HEK293 (cell line): ENCODE measurements at regions not wholly inside any gene's neighbourhood (a gene's known extent, or its start where the extent isn't known, plus 50 kb on each side); places are given as distances from the start of the nearest gene placed in this dataset.

Experiments used
- CTCF ChIA-PET: fragments of 350-600 bp; formaldehyde crosslinking; extraction: SDS; loops from one replicate; lab custom pipeline; 2021; ENCODE audit warnings: antibody characterized with exemption; lab: Yijun Ruan, JAX
- POLR2A ChIA-PET: fragments of 300-600 bp; formaldehyde crosslinking; extraction: SDS; loops from one replicate; lab custom pipeline; 2020; ENCODE audit warnings: antibody characterized with exemption, inconsistent platforms; lab: Yijun Ruan, JAX
- H3K27ac ChIP-seq: fragments of 200-500 bp; sonication (Bioruptor generic); 2 replicates; pipeline ENCODE4 v1.5.1; 2014; ENCODE audit warnings: low read depth, low read length, control low read depth, inconsistent platforms; ENCODE audit errors: extremely low read depth
- H3K36me3 ChIP-seq, 2 experiments: fragments of 200-500 bp in 1 of 2; sonication (Bioruptor generic) in 1 of 2; 1 replicate in 1 of 2; 2 replicates in 1 of 2; pipeline ENCODE4 v1.5.1; 2014 to 2017; ENCODE audit warnings: inconsistent platforms in 2 of 2, low read length in 2 of 2; ENCODE audit not compliant: control insufficient read depth in 2 of 2, insufficient read depth in 1 of 2
- H3K4me1 ChIP-seq: fragments of 200-500 bp; sonication (Bioruptor generic); 2 replicates; pipeline ENCODE4 v1.5.1; 2014; ENCODE audit warnings: mild to moderate bottlenecking, low read length, inconsistent platforms; ENCODE audit not compliant: control insufficient read depth, insufficient read depth
- H3K4me3 ChIP-seq: 2 replicates; pipeline ENCODE4 v1.5.1; 2011; ENCODE audit warnings: low read depth, mild to moderate bottlenecking, control low read depth, low read length, moderate library complexity
- H3K9me3 ChIP-seq: fragments of 200-500 bp; sonication (Bioruptor generic); 2 replicates; pipeline ENCODE4 v1.5.1; 2014; ENCODE audit warnings: low read depth, low read length, inconsistent platforms; ENCODE audit not compliant: control insufficient read depth, insufficient read depth
- AEBP2 ChIP-seq: fragments of 450-650 bp; formaldehyde crosslinking; IDR thresholded peaks from 2 replicates; pipeline ENCODE4 v1.5.1; 2016; ENCODE audit warnings: missing biosample characterization, missing genetic modification characterization, borderline replicate concordance
- BCL6B ChIP-seq: fragments of 450-650 bp; formaldehyde crosslinking; IDR thresholded peaks from 2 replicates; pipeline ENCODE4 v1.5.1; 2017; ENCODE audit warnings: missing biosample characterization, missing genetic modification characterization
- CTCF ChIP-seq: fragments of 450-650 bp; formaldehyde crosslinking; IDR thresholded peaks from 2 replicates; pipeline ENCODE4 v1.5.1; 2016; ENCODE audit warnings: missing biosample characterization, missing genetic modification characterization
- GLI4 ChIP-seq: fragments of 450-650 bp; formaldehyde crosslinking; IDR thresholded peaks from 2 replicates; pipeline ENCODE4 v1.5.1; 2016; ENCODE audit warnings: missing biosample characterization, missing genetic modification characterization
- IKZF3 ChIP-seq: fragments of 450-650 bp; IDR thresholded peaks from 2 replicates; pipeline ENCODE4 v1.5.0; 2018; ENCODE audit warnings: missing biosample characterization, mild to moderate bottlenecking, missing genetic modification characterization, moderate library complexity
- KLF8 ChIP-seq: fragments of 450-650 bp; formaldehyde crosslinking; IDR thresholded peaks from 2 replicates; pipeline ENCODE4 v1.5.1; 2016; ENCODE audit warnings: missing biosample characterization, missing genetic modification characterization
- PBX3 ChIP-seq: sonication (generic); formaldehyde crosslinking; IDR thresholded peaks from 2 replicates; pipeline ENCODE4 v1.8.1; 2022; ENCODE audit warnings: mild to moderate bottlenecking, moderate library complexity, missing genetic modification reagents
- RBAK ChIP-seq: fragments of 450-650 bp; formaldehyde crosslinking; IDR thresholded peaks from 2 replicates; pipeline ENCODE4 v1.5.1; 2016; ENCODE audit warnings: missing biosample characterization, missing genetic modification characterization
- SP7 ChIP-seq: fragments of 450-650 bp; formaldehyde crosslinking; IDR thresholded peaks from 2 replicates; pipeline ENCODE4 v1.5.1; 2016; ENCODE audit warnings: missing biosample characterization, missing genetic modification characterization
- TCF7L2 ChIP-seq: IDR thresholded peaks from 2 replicates; pipeline ENCODE4 v1.6.1; 2011; ENCODE audit warnings: low read depth, mild to moderate bottlenecking, inconsistent platforms, low read length, moderate library complexity, borderline replicate concordance
- ZEB2 ChIP-seq: fragments of 450-650 bp; formaldehyde crosslinking; IDR thresholded peaks from 2 replicates; pipeline ENCODE4 v1.5.1; 2016; ENCODE audit warnings: missing biosample characterization, missing genetic modification characterization
- ZFHX2 ChIP-seq: fragments of 450-650 bp; formaldehyde crosslinking; conservative IDR thresholded peaks from 2 replicates; pipeline ENCODE4 v1.5.1; 2016; ENCODE audit warnings: missing biosample characterization, missing genetic modification characterization
- ZNF169 ChIP-seq: fragments of 450-650 bp; formaldehyde crosslinking; IDR thresholded peaks from 2 replicates; pipeline ENCODE4 v1.5.1; 2016; ENCODE audit warnings: missing biosample characterization, missing genetic modification characterization
- ZNF19 ChIP-seq: fragments of 450-650 bp; formaldehyde crosslinking; IDR thresholded peaks from 2 replicates; pipeline ENCODE4; 2016; ENCODE audit warnings: missing biosample characterization, missing genetic modification characterization, low read depth
- ZNF221 ChIP-seq: fragments of 450-650 bp; formaldehyde crosslinking; IDR thresholded peaks from 2 replicates; pipeline ENCODE4 v1.5.1; 2017; ENCODE audit warnings: missing biosample characterization, missing genetic modification characterization, borderline replicate concordance
- ZNF341 ChIP-seq: fragments of 450-650 bp; formaldehyde crosslinking; IDR thresholded peaks from 2 replicates; pipeline ENCODE4; 2016; ENCODE audit warnings: low read depth, missing biosample characterization, missing genetic modification characterization
- ZNF473 ChIP-seq: fragments of 450-650 bp; formaldehyde crosslinking; IDR thresholded peaks from 2 replicates; pipeline ENCODE4 v1.5.1; 2017; ENCODE audit warnings: missing biosample characterization, missing genetic modification characterization
- ZNF585B ChIP-seq: fragments of 450-650 bp; formaldehyde crosslinking; IDR thresholded peaks from 2 replicates; pipeline ENCODE4 v1.5.1; 2016; ENCODE audit warnings: missing biosample characterization, missing genetic modification characterization
- ZNF596 ChIP-seq: fragments of 450-650 bp; IDR thresholded peaks from 2 replicates; pipeline ENCODE4 v1.5.0; 2018; ENCODE audit warnings: missing biosample characterization, mild to moderate bottlenecking, missing genetic modification characterization, moderate library complexity
- ZNF639 ChIP-seq: fragments of 450-650 bp; formaldehyde crosslinking; IDR thresholded peaks from 2 replicates; pipeline ENCODE4 v1.5.1; 2016; ENCODE audit warnings: missing biosample characterization, missing genetic modification characterization
- ZSCAN23 ChIP-seq: fragments of 450-650 bp; formaldehyde crosslinking; IDR thresholded peaks from 2 replicates; pipeline ENCODE4 v1.5.1; 2016; ENCODE audit warnings: missing biosample characterization, missing genetic modification characterization

- TF ChIP-seq BCL6B (tag by site-specific recombination): no peak
- no peak for TF ChIP-seq ZNF639 (tag by site-specific recombination)
- TF ChIP-seq RBAK (tag by site-specific recombination): no peak
- TF ChIP-seq ZFHX2 (tag by site-specific recombination): no peak
- TF ChIP-seq, all 188 proteins: peak for 0
Measured at GRCh38 chr3:34567266-34567665, 768.8 kb downstream of the PDCD6IP start (continued).

- H3K4me1 ChIP-seq: no peaks in the 10 kb centered on the region
- ChIA-PET CTCF (no interaction called here), POLR2A (no interaction called here)
- no peaks in the 10 kb centered on the region for H3K36me3 ChIP-seq
- no peak for TF ChIP-seq ZNF596
- no peak overlapping the region for H3K27ac ChIP-seq
- no peaks in the 10 kb centered on the region for H3K9me3 ChIP-seq
- H3K4me3 ChIP-seq: no peak overlapping the region
Measured at GRCh38 chr3:34568766-34569165, 770.3 kb downstream of the PDCD6IP start.

- Histone ChIP-seq H3K27ac (no peak overlapping the region), H3K36me3 (no peaks in the 10 kb centered on the region), H3K4me3 (no peak overlapping the region), H3K4me1 (no peaks in the 10 kb centered on the region), H3K9me3 (no peaks in the 10 kb centered on the region)
- TF ChIP-seq TCF7L2 (no peak), ZSCAN23 (tag by site-specific recombination) (no peak), ZNF341 (tag by site-specific recombination) (no peak), ZNF585B (tag by site-specific recombination) (no peak), SP7 (tag by site-specific recombination) (no peak), PBX3 (CRISPR knock-in tag) (no peak), IKZF3 (tag by site-specific recombination) (no peak), AEBP2 (tag by site-specific recombination) (no peak), ZEB2 (no peak), ZNF221 (no peak), CTCF (tag by site-specific recombination) (no peak), ZNF19 (tag by site-specific recombination) (no peak), GLI4 (tag by site-specific recombination) (no peak), ZNF473 (tag by site-specific recombination) (no peak), KLF8 (tag by site-specific recombination) (no peak), ZNF169 (tag by site-specific recombination) (no peak)
- ChIA-PET POLR2A (no interaction called here), CTCF (no interaction called here)
Measured at GRCh38 chr3:34569437-34569836, 771.0 kb downstream of the PDCD6IP start.
